ENCODE measurements at regions not wholly inside any gene's neighbourhood (a gene's known extent, or its start where the extent isn't known, plus 50 kb on each side); places are given as distances from the start of the nearest gene placed in this dataset.
"Not testable (repeated sequence)": the region's sequence is repeated elsewhere in the genome, so short reads cannot be mapped to it uniquely, and the experiment has no call there.

GRCh38 chr16:6856578-6856977 lies 476.1 kb upstream of the RBFOX1 start:
- no peak for DNase-seq (ENCODE audit: low read depth)

- DNase-seq (ENCODE audit: low read depth) = no peak
These were observed 479.1 kb upstream of the RBFOX1 start for GRCh38 chr16:6853565-6853964.

- DNase-seq (ENCODE audit: low read depth) = no peak
These were observed 479.9 kb upstream of the RBFOX1 start for GRCh38 chr16:6852643-6853225.

- no peak for DNase-seq (ENCODE audit: low read depth)
These were observed 486.2 kb upstream of the RBFOX1 start for GRCh38 chr16:6846452-6846851.

GRCh38 chr16:6841392-6841791 lies 491.3 kb upstream of the RBFOX1 start:
- no peak for DNase-seq (ENCODE audit: low read depth)

- DNase-seq (ENCODE audit: low read depth) = no peak
These were observed 494.9 kb upstream of the RBFOX1 start for GRCh38 chr16:6837722-6838121.

GRCh38 chr16:6836766-6837165 lies 495.9 kb upstream of the RBFOX1 start:
- DNase-seq (ENCODE audit: low read depth) = no peak

- no peak for DNase-seq (ENCODE audit: low read depth)
These were observed 496.7 kb upstream of the RBFOX1 start for GRCh38 chr16:6835941-6836340.

- no peak for DNase-seq (ENCODE audit: low read depth)
These were observed 497.1 kb upstream of the RBFOX1 start for GRCh38 chr16:6835516-6835915.

- DNase-seq (ENCODE audit: low read depth) = no peak
These were observed 504.0 kb upstream of the RBFOX1 start for GRCh38 chr16:6828690-6829089.

- no peak for DNase-seq (ENCODE audit: low read depth)
These were observed 504.7 kb upstream of the RBFOX1 start for GRCh38 chr16:6827931-6828330.

- DNase-seq (ENCODE audit: low read depth) = no peak
These were observed 505.4 kb upstream of the RBFOX1 start for GRCh38 chr16:6827267-6827666.

- no peak for DNase-seq (ENCODE audit: low read depth)
These were observed 510.6 kb upstream of the RBFOX1 start for GRCh38 chr16:6822041-6822440.

- DNase-seq (ENCODE audit: low read depth) = no peak
These were observed 528.2 kb upstream of the RBFOX1 start for GRCh38 chr16:6804461-6804860.

GRCh38 chr16:6803176-6803575 lies 529.5 kb upstream of the RBFOX1 start:
- no peak for DNase-seq (ENCODE audit: low read depth)

- DNase-seq (ENCODE audit: low read depth) = no peak
These were observed 535.4 kb upstream of the RBFOX1 start for GRCh38 chr16:6797223-6797622.

GRCh38 chr16:6777624-6778023 lies 555.0 kb upstream of the RBFOX1 start:
- DNase-seq (ENCODE audit: low read depth) = peak; percentile 2

GRCh38 chr16:6775712-6776111 lies 556.9 kb upstream of the RBFOX1 start:
- DNase-seq (ENCODE audit: low read depth) = no peak

GRCh38 chr16:6771956-6772355 lies 560.7 kb upstream of the RBFOX1 start:
- no peak for DNase-seq (ENCODE audit: low read depth)

- no peak for DNase-seq (ENCODE audit: low read depth)
These were observed 579.1 kb upstream of the RBFOX1 start for GRCh38 chr16:6753553-6753952.

- no peak for DNase-seq (ENCODE audit: low read depth)
These were observed 581.5 kb upstream of the RBFOX1 start for GRCh38 chr16:6751191-6751590.

- DNase-seq (ENCODE audit: low read depth) = no peak
These were observed 582.9 kb upstream of the RBFOX1 start for GRCh38 chr16:6749698-6750097.

- DNase-seq (ENCODE audit: low read depth) = not testable (repeated sequence)
These were observed 596.3 kb upstream of the RBFOX1 start for GRCh38 chr16:6736302-6736701.

GRCh38 chr16:6735631-6736030 lies 597.0 kb upstream of the RBFOX1 start:
- DNase-seq (ENCODE audit: low read depth) = no peak

- no peak for DNase-seq (ENCODE audit: low read depth)
These were observed 600.5 kb upstream of the RBFOX1 start for GRCh38 chr16:6732166-6732565.

Data from M059J (cell line).